ENCODE measurements at regions not wholly inside any gene's neighbourhood (a gene's known extent, or its start where the extent isn't known, plus 50 kb on each side); places are given as distances from the start of the nearest gene placed in this dataset.

DNA sequence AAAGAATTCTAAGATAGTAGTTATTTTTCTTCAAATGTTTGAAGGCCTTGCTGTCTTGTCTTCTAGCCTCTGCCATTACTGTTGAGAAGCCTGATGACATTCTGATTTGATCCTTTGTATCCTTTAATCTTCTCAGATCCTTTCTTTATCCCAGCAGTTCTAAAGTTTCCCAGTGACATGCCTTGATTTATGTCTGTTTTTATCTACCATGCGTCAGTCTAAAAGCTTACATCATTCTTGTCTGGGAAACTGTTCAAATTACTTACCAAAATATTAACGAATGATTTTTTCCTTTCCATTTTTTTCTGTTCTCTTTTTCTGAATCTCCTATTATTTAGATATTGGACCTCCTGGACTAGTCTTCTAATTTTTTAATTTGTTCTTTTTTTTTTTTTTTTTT is 78.3 kb upstream of the HELT start:
- in situ Hi-C loops (cut with HindIII; ENCODE audit: low pct_ligation_motif_present, low pct_unique_long_range_greater_than_20kb, low sequenced_read_pairs) = no loop called here

DNA sequence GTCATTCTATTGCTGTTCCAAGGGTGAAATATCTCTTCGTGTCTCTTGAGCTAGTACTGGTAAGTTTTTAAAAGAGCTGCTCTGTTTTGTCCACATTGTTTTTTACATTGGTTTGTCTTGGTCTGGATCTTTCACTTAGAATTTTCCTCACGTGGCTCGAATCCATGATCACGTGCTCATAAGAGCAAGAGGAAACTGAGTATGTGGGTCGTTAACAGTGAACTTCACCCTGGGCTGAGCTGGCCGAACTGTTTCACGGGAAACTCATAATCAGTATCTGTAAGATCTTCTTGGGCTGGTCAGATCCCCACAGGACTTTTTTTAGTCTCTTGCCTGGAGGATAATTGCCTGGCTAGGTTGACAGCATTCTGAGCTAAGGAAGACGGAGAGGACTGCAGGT is 77.8 kb upstream of the HELT start:
- no peak for DNase-seq
- in situ Hi-C loops (cut with HindIII; ENCODE audit: low pct_ligation_motif_present, low pct_unique_long_range_greater_than_20kb, low sequenced_read_pairs) = no loop called here

More for the DNA sequence above, 78.3 kb upstream of the HELT start:
- DNase-seq = no peak

DNA sequence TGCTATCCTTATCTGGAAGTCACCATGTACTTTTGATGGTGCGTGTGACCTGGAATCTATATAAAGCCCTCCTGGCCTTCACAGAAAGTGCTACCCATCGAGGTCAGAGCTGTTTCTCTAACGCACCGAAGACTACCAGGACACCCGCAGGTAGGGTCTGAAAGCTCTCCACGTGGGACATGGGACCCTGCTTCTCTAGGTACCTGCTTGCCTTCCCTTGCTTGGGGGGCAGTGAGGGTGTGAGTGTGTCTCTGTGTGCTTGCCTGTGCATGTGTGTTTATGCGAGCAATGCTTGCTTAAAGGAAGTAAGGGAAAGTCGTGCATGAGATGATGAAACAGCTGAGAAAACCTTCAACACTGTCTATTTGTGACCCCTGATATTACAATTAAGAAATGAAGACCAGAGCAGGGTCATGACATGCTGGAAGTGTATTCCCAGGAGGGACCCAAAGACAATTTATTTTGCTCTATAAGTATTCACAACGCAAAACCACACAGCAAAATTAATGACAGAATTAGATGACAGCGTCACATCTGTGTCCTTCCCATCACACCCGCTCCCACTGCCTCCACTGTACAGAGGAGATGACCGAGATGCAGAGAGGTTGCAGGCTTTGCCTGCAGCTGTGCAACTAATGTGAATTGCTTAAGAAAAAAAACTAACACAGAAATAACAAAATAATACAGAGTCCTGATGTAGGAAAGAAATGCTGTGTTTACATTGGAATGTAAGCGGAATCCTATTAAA is 76.4 kb upstream of the HELT start:
- in situ Hi-C loops (cut with HindIII; ENCODE audit: low pct_ligation_motif_present, low pct_unique_long_range_greater_than_20kb, low sequenced_read_pairs) = no loop called here

DNA sequence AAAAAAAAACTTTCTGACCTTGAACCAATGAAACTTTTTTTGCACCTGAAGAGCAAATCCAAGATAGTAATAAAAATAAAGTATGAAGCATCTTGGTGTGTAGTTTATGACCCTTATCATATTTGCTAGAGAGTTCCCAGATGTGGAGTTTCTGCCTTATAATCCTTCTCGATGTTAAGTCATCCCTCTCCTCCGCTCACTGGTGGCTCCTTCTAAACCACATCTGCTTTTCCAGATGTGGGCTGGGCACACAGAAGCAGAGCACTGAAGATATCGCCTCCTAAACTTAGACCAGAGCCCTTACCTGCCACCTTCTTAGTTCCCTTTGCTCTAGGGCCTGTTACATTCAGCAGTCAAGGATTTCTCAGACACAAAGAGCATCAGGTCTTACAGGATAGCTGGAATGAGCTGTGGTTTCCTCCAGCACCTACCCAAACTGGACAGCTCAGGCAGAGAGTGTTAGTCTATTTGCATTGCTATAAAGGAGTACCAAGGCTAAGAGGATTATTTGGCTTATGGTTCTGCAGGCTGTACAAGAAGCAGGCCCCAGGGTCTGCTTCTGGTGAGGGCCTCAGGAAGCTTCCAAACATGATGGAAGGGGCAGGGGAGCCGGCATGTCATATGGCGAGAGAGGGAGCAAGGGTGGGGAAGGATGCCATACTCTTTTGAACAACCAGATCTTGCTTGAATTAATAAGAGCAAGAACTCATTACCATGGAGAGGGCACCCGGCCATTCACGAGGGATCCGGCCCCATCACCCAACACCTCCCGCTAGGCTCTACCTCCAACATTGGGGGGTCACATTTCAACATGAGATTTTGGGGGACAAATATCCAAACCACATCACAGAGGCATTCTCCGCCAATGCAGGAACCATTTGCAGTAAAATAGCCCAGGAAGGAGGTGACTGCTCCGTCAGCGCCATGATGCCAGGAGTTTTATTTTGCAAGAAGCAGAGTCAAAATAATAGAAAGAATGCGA is 75.6 kb upstream of the HELT start:
- DNase-seq = no peak
- in situ Hi-C loops (cut with HindIII; ENCODE audit: low pct_ligation_motif_present, low pct_unique_long_range_greater_than_20kb, low sequenced_read_pairs) = no loop called here

More for the DNA sequence above, 76.4 kb upstream of the HELT start:
- DNase-seq = no peak

DNA sequence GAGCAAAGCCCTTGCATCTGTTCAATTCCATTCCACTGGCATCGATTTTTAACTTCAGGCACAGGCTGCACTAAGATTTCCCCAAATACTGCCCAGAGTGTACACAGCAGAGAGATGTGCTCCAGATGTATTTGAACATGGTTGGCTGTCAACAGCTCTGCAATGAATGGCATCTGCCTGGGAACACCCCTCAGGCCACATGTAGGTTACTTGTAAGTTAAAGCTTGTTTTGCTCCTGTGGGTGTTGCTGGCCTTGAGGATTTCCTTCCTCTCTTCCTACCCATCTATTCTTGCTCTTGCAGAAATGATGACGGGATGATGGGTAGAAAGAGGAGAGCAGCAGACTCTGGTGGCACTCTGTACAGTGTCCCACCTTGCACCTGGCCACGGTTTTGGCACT is 69.3 kb upstream of the HELT start:
- in situ Hi-C loops (cut with HindIII; ENCODE audit: low pct_ligation_motif_present, low pct_unique_long_range_greater_than_20kb, low sequenced_read_pairs) = no loop called here
- no peak for DNase-seq

DNA sequence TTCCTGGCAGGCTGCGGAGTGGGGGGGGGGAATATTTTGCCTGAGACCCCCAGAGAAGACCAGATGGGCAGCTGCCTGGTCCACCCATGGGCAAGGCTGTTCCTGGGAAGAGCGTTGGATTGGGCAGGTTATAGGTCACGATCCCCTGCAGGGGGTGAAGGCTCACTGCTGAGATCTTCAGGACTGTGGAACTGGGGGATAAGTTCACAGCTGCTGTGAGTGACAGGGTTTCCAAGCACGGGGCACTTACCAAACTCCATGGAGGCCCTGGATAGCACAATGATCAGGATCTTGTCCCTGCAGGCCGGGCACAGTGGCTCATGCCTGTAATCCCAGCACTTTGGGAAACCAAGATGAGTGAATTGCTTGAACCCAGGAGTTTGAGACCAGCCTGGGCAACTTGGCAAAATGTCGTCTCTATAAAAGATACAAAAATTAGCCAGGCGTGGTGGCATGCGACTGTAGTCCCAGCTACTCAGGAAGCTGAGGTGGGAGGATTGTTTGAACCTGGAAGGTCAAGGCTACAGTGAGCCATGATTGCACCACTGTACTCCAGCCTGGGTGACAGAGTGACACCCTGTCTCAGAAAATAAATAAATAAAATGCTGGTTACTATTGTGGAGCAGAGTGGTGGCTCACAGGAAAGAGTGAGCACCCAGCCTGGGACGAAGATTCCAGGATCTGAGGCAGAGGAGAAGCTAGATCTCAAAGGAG is 68.0 kb upstream of the HELT start:
- in situ Hi-C loops (cut with HindIII; ENCODE audit: low pct_ligation_motif_present, low pct_unique_long_range_greater_than_20kb, low sequenced_read_pairs) = no loop called here

DNA sequence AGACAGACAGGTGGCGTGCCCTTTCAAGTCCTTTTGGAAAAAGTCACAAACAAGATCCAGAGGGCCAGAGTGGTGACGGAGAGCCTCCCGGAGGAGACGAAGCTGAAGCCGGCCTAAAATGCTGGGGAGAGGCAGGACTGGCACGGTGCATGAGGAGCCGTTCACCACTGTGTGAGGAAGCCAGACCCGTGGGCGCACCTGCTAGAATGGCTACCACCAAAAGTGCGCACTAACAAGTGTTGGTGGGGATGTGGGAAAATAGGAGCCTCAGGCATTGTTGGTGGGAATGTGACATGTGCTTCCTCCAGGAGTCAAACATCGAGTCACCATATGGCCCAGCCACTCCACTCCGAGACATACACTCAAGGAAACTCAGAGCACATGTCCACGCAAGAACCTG is 67.4 kb upstream of the HELT start:
- DNase-seq = no peak
- in situ Hi-C loops (cut with HindIII; ENCODE audit: low pct_ligation_motif_present, low pct_unique_long_range_greater_than_20kb, low sequenced_read_pairs) = no loop called here

More for the DNA sequence above, 68.0 kb upstream of the HELT start:
- DNase-seq = no peak

DNA sequence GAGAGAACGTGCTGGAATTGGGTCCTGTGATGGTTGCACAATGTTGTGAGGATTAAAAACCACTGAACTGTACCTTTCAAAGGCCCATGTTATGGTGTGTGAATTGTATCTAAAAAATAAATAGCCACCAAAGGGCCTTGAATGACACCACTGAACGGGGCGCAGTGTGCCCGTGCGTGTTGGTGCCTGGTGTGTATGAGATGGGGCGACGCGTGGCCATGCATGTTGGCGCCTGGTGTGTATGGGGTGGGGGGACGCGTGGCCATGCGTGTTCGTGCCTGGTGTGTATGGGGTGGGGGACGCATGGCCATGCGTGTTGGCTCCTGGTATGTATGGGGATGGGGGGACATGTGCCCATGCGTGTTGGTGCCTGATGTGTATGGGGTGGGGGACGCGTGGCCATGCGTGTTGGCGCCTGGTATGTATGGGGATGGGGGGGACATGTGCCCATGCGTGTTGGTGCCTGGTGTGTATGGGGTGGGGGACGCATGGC is 66.6 kb upstream of the HELT start:
- in situ Hi-C loops (cut with HindIII; ENCODE audit: low pct_ligation_motif_present, low pct_unique_long_range_greater_than_20kb, low sequenced_read_pairs) = no loop called here
- no peak for DNase-seq

DNA sequence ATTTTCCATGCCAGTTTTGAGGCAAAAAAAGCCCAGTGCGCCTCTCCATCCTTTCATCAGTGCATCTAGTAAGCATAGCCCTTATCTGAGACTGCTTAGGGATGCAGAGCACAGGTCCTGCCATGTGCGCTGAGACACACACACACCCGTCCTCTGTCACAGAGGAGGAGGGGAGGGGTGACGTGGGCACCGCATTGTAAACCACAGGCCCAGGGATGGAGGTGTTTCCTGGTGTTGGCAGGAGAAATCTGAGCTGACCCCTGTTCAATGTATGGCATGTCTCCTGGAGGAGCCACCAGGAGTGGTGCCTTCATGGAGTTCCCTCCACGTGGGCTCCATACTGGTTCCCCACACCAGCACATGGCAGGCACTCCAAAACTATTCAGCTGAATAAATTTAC is 65.8 kb upstream of the HELT start:
- in situ Hi-C loops (cut with HindIII; ENCODE audit: low pct_ligation_motif_present, low pct_unique_long_range_greater_than_20kb, low sequenced_read_pairs) = no loop called here
- no peak for DNase-seq

DNA sequence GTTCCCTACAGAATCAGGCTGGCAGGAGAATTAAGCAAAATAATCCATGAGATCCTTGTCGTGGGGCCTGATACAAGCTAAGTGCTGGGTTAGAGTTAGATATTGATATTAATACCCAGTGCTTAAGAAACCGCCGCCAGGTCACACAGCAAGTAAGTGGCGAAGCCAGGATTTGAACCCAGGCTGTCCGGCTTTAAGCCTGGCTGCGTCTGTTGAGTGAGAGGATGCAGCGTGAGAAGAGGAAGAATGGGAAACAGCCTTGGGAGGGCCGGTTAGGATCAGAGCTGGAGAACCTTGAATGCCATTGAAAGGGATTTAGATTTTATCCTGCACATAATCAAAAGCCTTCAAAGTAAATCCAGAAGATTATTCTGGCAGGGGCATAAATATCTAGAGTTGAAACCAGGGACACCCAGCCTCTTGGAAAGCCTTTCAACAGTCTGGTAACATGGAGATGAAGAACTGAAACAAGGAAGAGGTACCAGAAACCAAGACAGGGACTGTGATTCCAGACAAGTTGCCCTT is 64.8 kb upstream of the HELT start:
- in situ Hi-C loops (cut with HindIII; ENCODE audit: low pct_ligation_motif_present, low pct_unique_long_range_greater_than_20kb, low sequenced_read_pairs) = no loop called here
- DNase-seq = no peak

DNA sequence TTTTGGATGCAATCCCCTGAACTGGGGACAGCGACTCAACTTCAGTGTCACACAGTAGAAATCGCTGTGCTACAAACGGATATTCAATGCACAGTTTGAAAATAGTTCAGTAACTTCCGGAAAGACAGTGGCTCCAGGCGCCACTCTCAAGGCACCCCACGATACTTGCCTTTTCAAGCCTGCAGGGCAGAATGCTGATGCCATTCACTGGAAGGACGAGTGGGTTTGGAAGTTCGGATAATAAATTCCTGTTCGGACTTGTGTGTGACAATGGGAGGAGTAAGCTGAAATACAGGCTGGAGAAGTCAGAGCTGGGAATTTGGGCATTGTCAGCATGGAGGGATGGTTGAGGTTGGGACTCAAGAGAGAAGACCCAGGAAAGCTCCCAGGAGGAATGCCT is 64.3 kb upstream of the HELT start:
- in situ Hi-C loops (cut with HindIII; ENCODE audit: low pct_ligation_motif_present, low pct_unique_long_range_greater_than_20kb, low sequenced_read_pairs) = no loop called here
- DNase-seq = no peak

DNA sequence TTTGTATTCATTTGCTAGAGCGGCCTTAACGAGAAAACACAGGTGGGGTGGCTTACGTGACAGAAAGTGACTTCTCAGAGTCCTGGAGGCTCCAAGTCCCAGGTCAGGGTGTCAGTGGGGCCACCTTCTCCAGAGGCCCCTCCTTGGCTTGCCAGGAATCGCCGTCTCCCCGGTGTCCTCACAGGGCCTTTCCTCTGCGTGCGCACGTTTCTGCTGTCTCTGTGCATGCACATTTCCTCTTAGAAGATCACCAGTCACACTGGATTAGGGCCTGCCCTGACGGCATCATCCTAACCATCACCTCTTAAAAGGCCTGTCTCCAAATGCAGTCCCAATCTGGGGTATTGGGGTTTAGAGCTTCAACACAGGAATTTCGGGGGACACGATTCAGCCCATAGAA is 63.8 kb upstream of the HELT start:
- in situ Hi-C loops (cut with HindIII; ENCODE audit: low pct_ligation_motif_present, low pct_unique_long_range_greater_than_20kb, low sequenced_read_pairs) = no loop called here
- DNase-seq = no peak

DNA sequence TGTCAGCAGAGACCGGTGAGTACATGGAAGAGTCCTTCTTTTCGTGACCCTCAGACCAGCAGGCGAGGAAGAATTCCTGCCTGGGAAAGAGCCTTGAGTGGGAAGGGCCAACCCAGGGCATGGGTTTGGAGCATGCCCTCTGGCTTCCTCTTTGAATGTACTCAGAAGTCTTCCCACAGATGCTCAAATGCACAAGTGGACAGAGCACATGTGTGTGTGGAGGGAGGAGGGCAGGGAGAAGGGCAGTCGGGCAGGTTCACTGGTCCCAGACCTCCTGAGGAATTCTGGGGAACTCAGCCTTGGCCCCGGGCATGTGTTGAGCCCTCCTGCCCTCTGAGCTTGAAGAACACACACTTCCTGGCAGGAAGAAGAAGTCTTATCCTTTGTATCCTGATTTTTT is 63.2 kb upstream of the HELT start:
- no peak for DNase-seq
- in situ Hi-C loops (cut with HindIII; ENCODE audit: low pct_ligation_motif_present, low pct_unique_long_range_greater_than_20kb, low sequenced_read_pairs) = no loop called here

DNA sequence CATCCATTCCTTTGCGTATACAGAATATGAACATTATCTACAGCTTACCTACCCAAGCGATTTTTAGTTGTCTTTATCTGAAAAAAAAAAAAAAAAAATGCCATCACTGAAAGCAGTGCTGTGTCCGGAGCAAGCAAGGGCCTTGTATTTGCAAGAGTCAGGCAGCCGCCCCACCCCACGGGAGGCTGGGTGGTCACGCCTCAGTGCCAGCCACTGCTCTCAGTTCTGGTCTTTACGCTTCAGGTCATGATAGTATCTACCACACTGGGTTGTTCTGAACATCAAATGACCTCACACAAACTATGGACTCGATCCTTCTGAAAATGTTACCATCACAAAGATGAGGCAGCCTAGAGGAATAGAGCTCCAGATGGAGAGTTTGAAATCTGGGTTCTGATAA is 62.7 kb upstream of the HELT start:
- no peak for DNase-seq
- in situ Hi-C loops (cut with HindIII; ENCODE audit: low pct_ligation_motif_present, low pct_unique_long_range_greater_than_20kb, low sequenced_read_pairs) = no loop called here

DNA sequence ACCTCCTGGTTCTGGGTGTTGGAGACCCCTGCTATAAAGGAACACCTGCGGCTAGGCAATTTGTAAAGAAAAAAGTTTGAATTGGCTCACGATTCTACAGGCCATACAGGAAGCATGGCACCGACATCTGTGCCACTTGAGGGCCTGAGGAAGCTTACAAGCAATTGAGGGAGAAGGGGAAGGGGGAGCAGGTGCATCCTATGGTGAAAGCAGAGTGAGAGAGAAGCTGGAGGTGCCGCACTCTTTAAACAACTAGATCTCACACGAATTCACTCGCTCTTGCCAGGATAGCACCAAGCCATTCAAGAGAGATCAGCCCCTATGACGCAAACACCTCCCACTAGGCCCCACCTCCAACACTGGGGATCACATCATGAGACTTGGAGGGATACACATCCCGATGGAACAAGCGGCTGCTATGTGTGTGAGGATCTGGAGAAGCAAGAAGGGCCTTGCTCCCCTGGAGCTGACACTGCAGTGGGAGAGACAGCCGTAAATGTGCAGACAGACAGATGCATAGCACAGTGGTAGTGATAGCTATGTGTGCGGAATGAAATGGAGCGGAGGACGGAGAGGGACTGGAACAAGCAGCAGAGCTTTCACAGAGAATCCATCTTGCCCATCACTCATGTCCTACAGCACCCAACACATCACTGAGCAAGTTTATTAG is 60.7 kb upstream of the HELT start:
- in situ Hi-C loops (cut with HindIII; ENCODE audit: low pct_ligation_motif_present, low pct_unique_long_range_greater_than_20kb, low sequenced_read_pairs) = no loop called here

DNA sequence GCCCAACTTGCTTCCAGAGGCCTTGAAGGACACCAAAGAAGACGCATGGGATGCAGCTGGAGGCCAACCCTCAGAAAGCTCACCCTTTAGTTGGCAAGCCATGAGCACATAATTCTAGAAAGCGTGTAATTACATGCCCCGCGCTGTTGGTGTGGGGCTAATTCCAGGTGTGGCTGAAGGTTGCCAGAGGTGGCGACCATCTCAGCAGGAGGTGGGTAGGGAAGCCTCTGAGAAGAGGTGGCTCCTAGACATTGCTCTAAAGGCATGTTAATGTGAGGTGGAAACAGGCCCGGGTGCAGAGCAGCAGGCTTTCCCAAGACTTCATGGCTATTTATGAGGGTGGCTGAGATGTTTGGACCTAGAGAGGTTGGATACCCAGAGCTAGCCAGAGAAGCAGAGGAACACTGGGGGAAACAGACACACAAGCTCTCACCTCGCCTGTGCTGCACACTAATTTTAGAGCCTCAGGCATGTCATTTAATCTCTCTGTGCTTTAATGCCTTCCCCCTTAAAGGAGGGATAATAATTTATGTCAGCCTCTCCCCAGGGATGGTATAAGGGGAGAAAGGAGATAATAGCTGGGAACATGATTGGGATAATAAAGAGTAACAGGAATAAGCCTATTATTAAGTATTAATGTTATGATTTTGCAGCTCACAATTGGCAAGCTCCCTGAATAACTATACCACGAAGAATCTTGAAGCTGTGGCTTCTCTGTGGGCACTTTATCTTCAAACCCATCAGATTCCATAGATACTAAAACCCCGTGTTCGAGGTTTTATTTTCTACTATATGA is 60.0 kb upstream of the HELT start:
- in situ Hi-C loops (cut with HindIII; ENCODE audit: low pct_ligation_motif_present, low pct_unique_long_range_greater_than_20kb, low sequenced_read_pairs) = no loop called here

More for the DNA sequence above, 60.7 kb upstream of the HELT start:
- no peak for DNase-seq

DNA sequence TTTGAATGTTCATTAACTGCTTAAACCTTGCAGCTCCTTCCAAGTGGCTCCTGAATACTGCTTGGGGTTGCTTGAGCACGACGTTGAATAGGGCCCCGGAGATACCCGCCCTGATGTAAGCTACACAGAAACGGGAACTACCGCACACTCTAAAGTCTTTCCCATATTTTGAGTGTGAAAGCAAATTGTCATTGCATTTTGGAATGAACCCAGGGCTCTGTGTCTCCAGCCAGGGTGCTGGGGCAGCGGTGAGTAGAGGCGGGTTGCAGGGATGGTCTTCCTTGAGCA is 59.4 kb upstream of the HELT start:
- in situ Hi-C loops (cut with HindIII; ENCODE audit: low pct_ligation_motif_present, low pct_unique_long_range_greater_than_20kb, low sequenced_read_pairs) = no loop called here
- no peak for DNase-seq

More for the DNA sequence above, 60.0 kb upstream of the HELT start:
- no peak for DNase-seq

DNA sequence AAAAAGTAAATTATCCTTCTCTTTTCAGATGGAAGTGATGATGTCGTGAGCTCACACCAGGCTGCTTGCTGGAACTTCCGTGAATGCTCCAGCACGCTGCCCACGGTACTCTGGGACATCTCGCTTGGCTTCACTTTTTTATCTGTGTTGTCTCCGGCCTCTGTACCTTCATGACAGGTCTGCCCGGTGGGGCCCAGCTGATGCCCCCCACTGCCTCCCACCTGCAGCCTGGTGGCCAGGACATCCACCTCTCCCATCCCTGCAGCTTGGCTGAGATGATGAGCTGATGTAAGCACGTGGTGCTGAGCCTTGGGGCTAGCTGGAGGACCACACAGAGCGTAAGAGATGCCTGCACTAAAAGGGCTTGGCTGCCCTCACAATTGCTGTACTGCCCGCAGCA is 59.0 kb upstream of the HELT start:
- DNase-seq = no peak
- in situ Hi-C loops (cut with HindIII; ENCODE audit: low pct_ligation_motif_present, low pct_unique_long_range_greater_than_20kb, low sequenced_read_pairs) = no loop called here
